GM10266 (cell line): ENCODE measurements at regions not wholly inside any gene's neighbourhood (a gene's known extent, or its start where the extent isn't known, plus 50 kb on each side); places are given as distances from the start of the nearest gene placed in this dataset.

Experiments used
- DNase-seq: peaks from one replicate; pipeline ENCODE4 v3.0.0; 2012; ENCODE audit errors: extremely low spot score
- TF ChIP-seq, protein P1 (sequence below): IDR thresholded peaks from 2 replicates; pipeline ENCODE4 v1.5.1; 2012; ENCODE audit warnings: mild to moderate bottlenecking, low read depth; ENCODE audit not compliant: control insufficient read depth, insufficient read depth; ENCODE audit errors: missing control alignments

DNA sequence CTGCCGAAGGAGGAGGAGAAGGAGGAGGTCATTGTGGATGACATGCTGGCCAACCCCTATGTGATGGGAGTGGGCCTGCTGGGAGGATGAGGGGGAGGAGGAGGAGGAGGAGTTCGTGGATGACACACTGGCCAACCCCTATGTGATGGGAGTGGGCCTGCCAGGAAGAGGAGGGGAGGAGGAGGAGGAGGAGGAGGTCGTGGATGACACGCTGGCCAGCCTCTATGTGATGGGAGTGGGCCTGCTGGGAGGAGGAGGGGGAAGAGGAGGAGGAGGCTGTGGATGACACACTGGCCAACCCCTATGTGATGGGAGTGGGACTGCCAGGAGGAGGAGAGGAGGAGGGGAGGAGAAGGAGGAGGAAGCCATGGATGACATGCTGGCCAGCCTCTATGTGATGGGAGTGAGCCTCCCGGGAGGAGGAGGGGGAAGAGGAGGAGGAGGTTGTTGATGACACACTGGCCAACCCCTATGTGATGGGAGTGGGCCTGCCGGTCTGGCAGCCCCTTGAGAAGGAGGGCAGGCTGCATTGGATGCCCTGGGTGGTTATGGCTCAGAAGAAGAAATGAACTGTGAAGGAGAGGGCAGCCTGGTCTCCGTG lies 55.7 kb upstream of the WNT7A start:
- DNase-seq, result no peak
- TF ChIP-seq, protein P1, sequence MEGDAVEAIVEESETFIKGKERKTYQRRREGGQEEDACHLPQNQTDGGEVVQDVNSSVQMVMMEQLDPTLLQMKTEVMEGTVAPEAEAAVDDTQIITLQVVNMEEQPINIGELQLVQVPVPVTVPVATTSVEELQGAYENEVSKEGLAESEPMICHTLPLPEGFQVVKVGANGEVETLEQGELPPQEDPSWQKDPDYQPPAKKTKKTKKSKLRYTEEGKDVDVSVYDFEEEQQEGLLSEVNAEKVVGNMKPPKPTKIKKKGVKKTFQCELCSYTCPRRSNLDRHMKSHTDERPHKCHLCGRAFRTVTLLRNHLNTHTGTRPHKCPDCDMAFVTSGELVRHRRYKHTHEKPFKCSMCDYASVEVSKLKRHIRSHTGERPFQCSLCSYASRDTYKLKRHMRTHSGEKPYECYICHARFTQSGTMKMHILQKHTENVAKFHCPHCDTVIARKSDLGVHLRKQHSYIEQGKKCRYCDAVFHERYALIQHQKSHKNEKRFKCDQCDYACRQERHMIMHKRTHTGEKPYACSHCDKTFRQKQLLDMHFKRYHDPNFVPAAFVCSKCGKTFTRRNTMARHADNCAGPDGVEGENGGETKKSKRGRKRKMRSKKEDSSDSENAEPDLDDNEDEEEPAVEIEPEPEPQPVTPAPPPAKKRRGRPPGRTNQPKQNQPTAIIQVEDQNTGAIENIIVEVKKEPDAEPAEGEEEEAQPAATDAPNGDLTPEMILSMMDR, result no peak

DNA sequence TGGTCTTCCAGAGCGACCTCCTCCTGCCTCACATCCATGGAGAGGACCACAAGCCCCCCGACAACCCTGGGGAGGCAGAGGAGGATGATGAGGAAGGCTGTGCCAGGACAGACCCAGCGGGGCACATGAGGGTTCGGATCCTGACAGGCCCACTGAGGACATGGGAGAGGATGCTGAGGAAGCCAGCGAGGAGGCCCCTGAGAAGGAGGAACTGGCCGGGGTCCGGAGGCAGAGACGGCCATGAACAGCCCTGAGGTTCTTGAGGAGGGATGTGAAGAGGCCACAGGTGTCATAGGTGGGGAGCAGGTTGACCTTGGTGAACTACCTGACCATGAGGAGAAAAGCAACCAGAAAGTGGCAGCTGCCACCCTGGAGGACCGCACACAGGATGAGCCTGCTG lies 54.9 kb upstream of the WNT7A start:
- peak; percentile 9 for DNase-seq

DNA sequence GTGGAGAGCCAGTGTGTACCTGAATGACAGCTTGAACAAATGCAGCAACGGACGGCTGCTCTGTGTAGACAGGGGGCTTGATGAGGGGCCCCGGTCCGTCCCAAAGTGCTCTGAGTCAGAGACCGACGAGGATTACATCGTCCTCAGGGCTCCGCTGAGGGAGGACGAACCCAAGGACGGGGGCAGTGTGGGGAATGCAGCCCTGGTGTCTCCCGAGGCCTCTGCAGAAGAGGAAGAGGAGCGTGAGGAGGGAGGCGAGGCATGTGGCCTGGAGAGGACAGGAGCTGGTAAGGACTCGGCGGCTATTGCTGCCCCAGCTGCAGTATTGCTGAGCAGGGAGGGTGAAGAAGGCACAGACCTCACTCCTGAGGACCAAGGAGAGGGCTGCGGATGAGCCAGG lies 54.4 kb upstream of the WNT7A start:
- no peak for DNase-seq
- TF ChIP-seq, protein P1, result no peak

More for the DNA sequence above, 54.9 kb upstream of the WNT7A start:
- TF ChIP-seq, protein P1, result no peak

DNA sequence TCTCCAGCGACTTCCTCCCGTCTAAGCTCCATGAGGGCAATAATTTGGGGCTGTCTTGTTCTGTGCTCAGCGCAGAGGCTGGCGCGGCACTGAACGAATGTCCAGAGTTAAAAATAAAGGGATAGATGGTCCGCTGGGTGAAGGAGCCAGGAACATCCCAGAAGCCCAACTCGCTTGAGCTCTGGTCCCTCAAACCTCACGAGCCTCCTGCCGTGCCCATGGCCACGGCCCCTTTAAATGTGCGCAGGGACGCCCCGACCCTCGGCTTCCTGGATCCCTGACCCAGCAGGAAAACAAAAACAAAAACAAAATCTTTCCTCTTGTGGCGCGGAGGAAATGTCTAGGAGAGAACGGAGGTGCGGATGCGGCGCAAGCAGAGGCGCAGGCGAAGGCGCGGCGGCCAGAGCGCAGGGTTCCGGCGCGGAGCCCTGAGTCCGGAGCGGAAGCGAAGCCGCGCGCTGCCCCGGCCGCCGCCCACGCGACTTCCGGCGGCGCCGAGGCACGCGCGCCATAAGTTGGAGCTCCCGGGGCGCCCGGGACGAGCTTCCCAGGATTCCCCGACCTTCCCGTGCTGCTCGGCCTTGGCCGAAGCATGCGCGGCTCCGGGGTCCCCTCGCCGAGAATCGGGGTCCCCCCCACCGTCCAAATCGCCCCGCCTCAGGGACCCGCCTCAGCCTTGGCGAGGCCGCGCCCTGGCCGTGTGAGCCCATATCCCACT lies 52.9 kb upstream of the WNT7A start:
- DNase-seq, result no peak

DNA sequence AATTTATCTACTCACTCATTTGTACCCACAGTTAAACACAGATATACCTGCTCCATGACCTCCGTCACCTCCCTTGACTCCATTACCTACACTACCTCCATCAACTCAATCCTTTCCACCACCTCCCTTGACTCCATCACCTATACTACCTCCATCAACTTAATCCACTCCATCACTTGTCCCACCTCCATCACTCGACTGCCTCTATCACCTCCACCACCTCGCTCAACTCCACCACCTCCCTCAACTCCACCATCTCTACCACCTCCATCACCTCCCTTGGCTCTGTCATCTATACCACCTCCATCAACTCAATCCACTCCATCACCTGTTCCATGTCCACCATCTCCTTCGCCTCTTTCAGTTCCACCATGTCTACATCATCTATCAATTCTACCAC lies 51.3 kb upstream of the WNT7A start:
- DNase-seq, result peak; percentile 19

More for the DNA sequence above, 52.9 kb upstream of the WNT7A start:
- TF ChIP-seq, protein P1, result no peak

More for the DNA sequence above, 51.3 kb upstream of the WNT7A start:
- TF ChIP-seq, protein P1, result no peak
